ENCODE measurements at regions not wholly inside any gene's neighbourhood (a gene's known extent, or its start where the extent isn't known, plus 50 kb on each side); places are given as distances from the start of the nearest gene placed in this dataset.

DNA sequence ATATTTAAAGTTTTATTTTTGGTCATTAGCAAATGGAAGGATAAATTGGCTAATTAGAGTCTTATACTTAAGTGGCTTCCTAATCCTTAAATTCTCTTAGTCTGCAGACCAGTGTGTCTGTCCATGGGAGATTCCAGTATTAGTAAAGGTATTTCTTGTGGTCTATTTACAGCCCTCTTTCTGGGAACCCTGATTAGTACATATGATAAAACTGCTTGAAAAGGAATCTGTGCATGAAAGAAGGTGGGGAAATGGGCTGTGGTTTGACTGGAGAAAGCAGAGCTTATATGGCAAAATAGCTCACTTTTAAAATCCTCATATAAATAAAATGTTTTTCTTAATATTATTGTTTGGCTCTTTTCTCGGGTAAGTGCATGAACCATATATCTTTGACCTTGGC, 124.5 kb upstream of the RHOBTB1 start:
- no peak for DNase-seq
- 40 to 68% methylated on average over 1 of the region's 1 CpG for WGBS, 2 donors
- H3K4me1 ChIP-seq = no peaks in the 10 kb centered on the region
- no peaks in the 10 kb centered on the region for H3K9me3 ChIP-seq
- H3K36me3 ChIP-seq (ENCODE audit: low read depth, missing control alignments) = no peaks in the 10 kb centered on the region
- no peak overlapping the region for H3K4me3 ChIP-seq
- no peaks in the 10 kb centered on the region for H3K27me3 ChIP-seq
- H3K27ac ChIP-seq = no peak overlapping the region
- intact Hi-C loops (cut with DNase I; ENCODE audit: low total_unique reads) = no loop called here
- TF ChIP-seq, protein P1, sequence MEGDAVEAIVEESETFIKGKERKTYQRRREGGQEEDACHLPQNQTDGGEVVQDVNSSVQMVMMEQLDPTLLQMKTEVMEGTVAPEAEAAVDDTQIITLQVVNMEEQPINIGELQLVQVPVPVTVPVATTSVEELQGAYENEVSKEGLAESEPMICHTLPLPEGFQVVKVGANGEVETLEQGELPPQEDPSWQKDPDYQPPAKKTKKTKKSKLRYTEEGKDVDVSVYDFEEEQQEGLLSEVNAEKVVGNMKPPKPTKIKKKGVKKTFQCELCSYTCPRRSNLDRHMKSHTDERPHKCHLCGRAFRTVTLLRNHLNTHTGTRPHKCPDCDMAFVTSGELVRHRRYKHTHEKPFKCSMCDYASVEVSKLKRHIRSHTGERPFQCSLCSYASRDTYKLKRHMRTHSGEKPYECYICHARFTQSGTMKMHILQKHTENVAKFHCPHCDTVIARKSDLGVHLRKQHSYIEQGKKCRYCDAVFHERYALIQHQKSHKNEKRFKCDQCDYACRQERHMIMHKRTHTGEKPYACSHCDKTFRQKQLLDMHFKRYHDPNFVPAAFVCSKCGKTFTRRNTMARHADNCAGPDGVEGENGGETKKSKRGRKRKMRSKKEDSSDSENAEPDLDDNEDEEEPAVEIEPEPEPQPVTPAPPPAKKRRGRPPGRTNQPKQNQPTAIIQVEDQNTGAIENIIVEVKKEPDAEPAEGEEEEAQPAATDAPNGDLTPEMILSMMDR (IDR thresholded peaks at IDR 0.05) = no peak
- no peak for TF ChIP-seq POLR2A (IDR thresholded peaks at IDR 0.05)

DNA sequence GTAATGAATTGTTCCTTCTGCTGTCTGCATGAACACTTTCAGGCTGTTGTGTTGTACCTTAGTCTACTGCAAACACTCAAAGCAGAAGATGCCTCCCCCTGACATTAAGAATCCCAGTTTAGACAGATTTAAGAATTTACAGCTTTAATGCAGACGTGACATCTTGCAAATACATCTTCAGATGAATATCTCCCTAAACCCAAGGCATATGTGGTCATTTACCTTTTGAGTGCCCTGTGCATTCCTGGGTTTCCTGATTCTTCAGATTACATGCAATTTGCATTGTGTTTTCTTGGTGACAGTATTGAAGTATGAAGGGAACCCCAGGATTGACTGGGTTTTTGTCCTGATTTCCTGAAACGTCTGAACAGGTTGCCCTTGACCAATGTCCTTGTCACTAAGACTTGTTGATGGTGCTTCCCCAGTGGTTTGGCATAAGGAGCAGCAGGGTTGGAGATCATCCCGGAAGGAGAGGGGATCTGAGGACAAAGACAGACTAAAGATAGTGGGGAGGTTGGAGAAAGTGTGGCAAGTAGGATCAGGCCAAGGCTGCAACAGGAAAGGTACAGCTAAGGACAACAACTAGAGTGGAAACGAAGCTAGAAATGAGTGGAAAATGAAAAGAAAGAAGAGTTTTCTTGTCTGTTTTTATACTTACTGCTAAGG, 123.8 kb upstream of the RHOBTB1 start:
- intact Hi-C loops (cut with DNase I; ENCODE audit: low total_unique reads) = no loop called here
- DNase-seq = no peak
- H3K9me3 ChIP-seq = no peaks in the 10 kb centered on the region
- no peak overlapping the region for H3K4me3 ChIP-seq
- no peak for TF ChIP-seq POLR2A (IDR thresholded peaks at IDR 0.05)
- H3K36me3 ChIP-seq (ENCODE audit: low read depth, missing control alignments) = no peaks in the 10 kb centered on the region
- H3K27me3 ChIP-seq = no peaks in the 10 kb centered on the region
- 55 to 73% methylated on average over 4 of the region's 4 CpGs for WGBS, 2 donors
- H3K4me1 ChIP-seq = no peaks in the 10 kb centered on the region
- no peak overlapping the region for H3K27ac ChIP-seq

DNA sequence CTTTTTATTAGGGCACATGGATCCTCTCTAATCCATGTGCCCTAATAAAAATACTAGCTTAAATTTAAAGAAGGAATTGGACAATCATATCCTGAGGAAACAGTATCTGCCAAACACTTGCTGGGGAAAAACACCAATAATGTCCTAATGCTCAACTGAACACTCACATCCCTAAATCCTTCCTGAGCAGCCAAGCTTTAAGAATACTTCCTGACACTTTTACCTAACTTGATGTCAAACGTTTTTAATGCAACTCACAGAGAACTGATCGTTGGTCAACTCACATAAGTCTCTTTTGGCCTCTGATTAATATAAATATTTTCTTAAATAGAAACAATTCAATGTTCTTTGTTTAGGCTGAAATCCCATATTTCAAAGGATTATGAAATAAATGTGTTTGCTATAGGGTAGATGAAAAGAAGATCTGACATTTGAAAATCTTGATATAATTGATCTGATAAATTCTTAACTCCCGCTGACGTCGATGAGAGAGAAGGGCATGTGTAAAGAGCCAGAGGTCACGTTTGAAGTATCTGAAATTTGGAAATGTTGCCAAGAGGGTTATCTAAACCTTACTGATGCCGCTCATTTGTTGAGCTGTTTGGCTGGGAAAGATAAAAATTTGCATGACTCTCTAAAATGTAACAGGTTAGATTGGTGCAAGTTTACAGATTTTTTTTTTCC, 122.8 kb upstream of the RHOBTB1 start:
- no peak overlapping the region for H3K4me3 ChIP-seq
- H3K36me3 ChIP-seq (ENCODE audit: low read depth, missing control alignments) = no peaks in the 10 kb centered on the region
- no peaks in the 10 kb centered on the region for H3K4me1 ChIP-seq
- no peaks in the 10 kb centered on the region for H3K9me3 ChIP-seq
- no peak overlapping the region for H3K27ac ChIP-seq
- no peaks in the 10 kb centered on the region for H3K27me3 ChIP-seq
- no peak for DNase-seq
- TF ChIP-seq, protein P1 (IDR thresholded peaks at IDR 0.05) = no peak
- TF ChIP-seq POLR2A (IDR thresholded peaks at IDR 0.05) = no peak
- 61 to 69% methylated on average over 7 of the region's 7 CpGs for WGBS, 2 donors
- intact Hi-C loops (cut with DNase I; ENCODE audit: low total_unique reads) = no loop called here

DNA sequence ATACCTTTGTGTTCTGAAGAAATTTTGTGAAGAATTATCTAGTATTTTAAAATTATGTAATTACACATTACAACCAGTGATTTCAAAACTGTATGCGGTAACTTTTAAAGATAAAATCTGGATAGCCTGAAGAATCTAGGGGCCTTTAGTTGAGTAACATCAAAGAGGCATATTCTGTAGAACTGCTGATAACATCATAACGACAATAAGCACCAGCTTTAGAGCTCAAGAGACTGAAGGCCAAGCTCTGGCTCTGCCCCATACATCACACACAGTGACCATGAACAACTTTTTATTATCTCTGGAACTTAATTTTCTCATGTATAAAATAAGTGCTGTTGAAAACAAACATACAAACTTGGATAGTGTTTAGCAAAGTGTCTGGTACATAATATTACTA, 121.1 kb upstream of the RHOBTB1 start:
- Histone ChIP-seq H3K4me1 (no peaks in the 10 kb centered on the region), H3K36me3 (ENCODE audit: low read depth, missing control alignments) (no peaks in the 10 kb centered on the region), H3K27ac (no peak overlapping the region), H3K27me3 (no peaks in the 10 kb centered on the region), H3K9me3 (no peaks in the 10 kb centered on the region), H3K4me3 (no peak overlapping the region)
- TF ChIP-seq, protein P1 (IDR thresholded peaks at IDR 0.05) = no peak
- TF ChIP-seq POLR2A (IDR thresholded peaks at IDR 0.05) = no peak
- no peak for DNase-seq
- 73 to 84% methylated on average over 2 of the region's 2 CpGs for WGBS, 2 donors
- intact Hi-C loops (cut with DNase I; ENCODE audit: low total_unique reads) = no loop called here

DNA sequence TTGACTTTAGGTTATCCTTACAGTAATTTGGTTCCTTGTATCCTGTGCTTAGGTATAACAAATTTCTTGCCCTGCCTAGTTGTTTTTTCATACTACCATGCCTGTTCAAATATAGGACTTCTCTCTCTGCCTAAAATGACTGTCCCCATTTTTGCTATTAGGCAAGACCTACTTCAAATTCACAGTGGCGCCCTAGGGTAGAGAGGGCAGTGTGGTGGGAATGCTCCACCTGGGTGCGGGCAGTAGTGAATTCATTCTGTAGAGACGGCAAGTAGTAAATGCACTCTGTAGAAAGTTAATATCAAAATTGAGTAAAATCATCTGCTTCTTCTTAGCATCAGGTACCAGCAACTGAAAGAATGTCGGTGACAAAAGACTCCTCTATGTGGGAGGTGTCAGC, 120.4 kb upstream of the RHOBTB1 start:
- Histone ChIP-seq H3K4me1 (no peaks in the 10 kb centered on the region), H3K27ac (no peak overlapping the region), H3K4me3 (no peak overlapping the region), H3K27me3 (no peaks in the 10 kb centered on the region), H3K9me3 (no peaks in the 10 kb centered on the region), H3K36me3 (ENCODE audit: low read depth, missing control alignments) (no peaks in the 10 kb centered on the region)
- TF ChIP-seq POLR2A (IDR thresholded peaks at IDR 0.05) = no peak
- TF ChIP-seq, protein P1 (IDR thresholded peaks at IDR 0.05) = no peak
- intact Hi-C loops (cut with DNase I; ENCODE audit: low total_unique reads) = no loop called here
- 83 to 93% methylated on average over 4 of the region's 4 CpGs for WGBS, 2 donors
- DNase-seq = no peak

Data from testis (tissue), 2 donors.